GM19238 (cell line): ENCODE measurements at regions not wholly inside any gene's neighbourhood (a gene's known extent, or its start where the extent isn't known, plus 50 kb on each side); places are given as distances from the start of the nearest gene placed in this dataset.
"Not testable (repeated sequence)": the region's sequence is repeated elsewhere in the genome, so short reads cannot be mapped to it uniquely, and the experiment has no call there.

ENCODE experiments used
- DNase-seq: peaks from one replicate; pipeline ENCODE4 v3.0.0; 2011; ENCODE audit warnings: low spot score; ENCODE audit not compliant: insufficient read length

DNA sequence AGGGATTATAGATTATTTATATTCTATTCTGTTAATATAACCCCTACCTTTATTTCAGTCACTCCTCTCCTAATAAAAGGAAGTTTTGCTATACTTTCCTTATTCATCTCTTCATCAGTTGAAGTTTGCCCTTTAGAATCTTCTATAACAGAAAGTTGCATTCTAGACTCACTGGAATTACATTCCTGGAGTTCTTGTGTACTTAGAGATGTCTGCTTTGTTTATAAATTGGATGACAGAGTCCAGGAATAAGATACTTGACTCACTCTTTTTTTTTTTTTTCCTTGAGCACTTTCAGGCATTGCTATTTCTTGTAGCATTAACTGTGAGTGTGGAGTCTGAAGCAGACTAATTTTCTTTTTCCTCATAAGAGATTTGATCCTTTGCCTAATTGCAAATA, 640.8 kb downstream of the XPNPEP1 start:
- DNase-seq, result no peak

DNA sequence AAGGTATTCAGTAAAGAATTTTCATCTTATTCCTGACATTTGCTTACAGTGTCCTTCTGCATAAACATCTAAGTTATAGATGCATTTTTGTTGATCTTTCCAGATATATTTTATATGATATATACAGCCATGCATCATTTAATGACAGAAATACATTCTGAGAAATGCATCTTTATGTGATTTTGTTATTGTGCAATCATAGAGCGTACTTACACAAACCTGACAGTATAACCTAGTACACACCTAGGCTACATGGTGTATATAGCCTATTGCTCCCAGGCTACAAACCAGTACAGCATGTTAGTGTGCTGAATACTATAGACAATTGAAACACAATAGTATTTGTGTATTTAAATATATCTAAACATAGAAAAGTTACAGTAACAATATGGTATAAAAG, 642.0 kb downstream of the XPNPEP1 start:
- no peak for DNase-seq

DNA sequence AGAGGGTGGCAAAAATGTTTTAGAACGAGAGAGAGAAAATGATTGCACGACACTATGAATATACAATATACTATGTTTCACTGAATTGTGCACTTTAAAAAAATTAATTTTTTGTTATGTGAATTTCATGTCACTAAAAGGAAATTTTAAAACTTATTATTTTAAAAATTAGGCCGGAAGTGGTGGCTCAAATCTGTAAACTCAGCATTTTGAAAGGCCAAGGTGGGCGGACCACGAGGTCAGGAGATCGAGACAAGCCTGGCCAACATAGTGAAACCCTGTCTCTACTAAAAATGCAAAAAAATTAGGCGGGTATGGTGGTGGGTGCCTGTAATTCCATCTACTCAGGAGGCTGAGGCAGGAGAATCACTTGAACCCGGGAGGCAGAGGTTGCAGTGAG, 642.5 kb downstream of the XPNPEP1 start:
- no peak for DNase-seq

DNA sequence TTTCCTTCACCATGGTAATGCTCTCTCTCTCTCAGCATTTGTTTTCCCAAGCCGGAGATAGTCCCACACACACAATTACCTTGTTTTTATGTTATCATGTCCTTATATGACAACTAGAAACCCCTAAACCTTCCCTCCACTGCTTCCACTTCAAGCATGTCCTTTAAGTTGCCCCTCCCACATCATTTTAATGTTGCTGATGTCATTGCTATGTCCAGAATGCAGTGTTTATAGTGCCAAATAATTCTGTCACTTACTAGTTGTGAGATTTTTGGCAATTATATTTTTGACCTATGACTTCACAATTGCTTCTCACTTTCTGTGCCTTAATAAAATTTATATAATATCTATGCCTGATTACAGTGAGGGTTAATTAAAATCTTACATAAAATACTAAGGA, 645.9 kb downstream of the XPNPEP1 start:
- no peak for DNase-seq

DNA sequence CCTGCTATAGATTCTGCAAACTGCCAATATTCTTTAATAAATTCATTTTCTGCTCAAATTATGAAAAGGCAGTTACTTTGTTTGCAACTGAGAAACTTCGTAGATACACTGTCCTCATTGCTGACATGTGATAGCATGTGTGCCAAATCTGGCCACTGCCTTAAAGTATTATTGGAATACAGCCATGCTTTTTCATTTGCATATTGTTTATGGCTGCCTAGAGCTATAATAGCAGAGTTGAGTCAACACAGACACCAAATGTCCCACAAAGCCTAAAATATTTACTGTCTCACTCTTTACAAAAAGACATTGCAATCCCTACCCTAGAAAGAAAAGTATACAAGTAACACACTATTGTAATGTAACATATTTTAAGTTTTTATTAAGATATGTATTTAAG, 647.4 kb downstream of the XPNPEP1 start:
- no peak for DNase-seq

DNA sequence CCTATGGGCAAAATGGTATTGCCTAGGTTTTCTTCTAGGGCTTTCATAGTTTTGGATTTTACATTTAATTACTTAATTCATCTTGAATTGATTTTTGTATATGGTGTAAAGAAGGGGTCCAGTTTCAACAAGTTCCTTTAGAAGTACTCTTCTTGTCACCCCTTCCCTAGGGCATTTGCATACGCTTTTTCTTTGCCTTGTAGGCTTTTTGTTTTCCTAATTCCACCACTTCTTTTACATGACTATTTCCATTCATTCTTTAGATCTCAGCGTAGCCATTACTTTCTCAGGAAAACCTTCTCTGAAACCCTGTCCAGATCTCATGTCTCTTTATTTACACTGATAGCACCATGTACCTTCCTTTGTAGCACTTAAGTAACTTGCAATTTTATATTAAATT, 648.6 kb downstream of the XPNPEP1 start:
- no peak for DNase-seq

DNA sequence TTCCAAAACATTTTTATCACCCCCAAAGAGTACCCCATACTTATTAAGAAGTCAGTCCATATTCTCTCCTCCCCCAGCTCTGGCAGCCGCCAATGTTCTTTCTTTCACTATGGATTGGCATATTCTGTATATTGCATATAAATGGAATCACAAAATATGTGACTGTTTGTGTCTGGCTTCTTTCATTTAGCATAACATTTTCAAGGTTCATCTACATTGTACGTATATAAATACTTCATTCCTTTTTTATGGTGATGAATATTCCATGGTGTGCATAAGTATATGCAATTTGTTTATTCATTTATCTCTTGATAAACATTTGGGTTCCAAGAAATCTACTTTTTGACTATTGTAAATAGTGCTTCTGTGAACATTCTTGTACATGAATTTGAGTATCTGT, 653.1 kb downstream of the XPNPEP1 start:
- no peak for DNase-seq

DNA sequence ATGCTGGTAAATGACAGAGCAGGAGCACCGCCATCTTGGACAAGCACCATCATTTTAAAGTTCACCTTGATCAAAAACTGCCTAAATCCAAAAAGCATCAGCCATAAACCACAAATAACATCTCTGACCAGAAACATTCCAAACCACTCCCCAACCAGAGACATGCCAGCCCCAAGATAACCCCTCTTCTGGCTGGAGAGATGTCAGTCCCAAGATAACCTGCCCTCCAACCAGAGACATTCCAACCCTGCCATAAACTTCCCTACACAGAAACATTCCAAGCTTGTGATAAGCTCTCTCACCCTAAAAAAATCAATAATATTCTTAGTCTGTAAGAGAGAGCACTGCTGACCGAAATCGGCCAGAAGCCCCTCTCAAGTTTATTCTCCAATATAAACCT, 659.3 kb downstream of the XPNPEP1 start:
- DNase-seq, result no peak

DNA sequence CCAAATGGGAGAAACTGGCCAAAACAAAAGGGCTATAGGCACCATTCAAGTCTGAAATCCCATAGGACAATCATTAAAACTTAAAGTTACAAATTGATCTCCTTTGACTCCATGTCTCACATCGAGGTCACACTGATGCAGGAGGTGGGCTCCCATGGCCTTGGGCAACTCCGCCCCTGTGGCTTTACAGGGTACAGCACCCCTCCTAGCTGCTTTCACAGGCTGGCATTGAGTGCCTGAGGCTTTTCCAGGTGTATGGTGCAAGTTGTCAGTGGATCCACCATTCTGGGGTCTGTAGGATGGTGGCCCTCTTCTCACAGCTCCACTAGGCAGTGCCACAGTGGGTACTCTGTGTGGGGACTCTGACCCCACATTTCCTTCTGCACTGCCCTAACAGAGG, 662.1 kb downstream of the XPNPEP1 start:
- no peak for DNase-seq

DNA sequence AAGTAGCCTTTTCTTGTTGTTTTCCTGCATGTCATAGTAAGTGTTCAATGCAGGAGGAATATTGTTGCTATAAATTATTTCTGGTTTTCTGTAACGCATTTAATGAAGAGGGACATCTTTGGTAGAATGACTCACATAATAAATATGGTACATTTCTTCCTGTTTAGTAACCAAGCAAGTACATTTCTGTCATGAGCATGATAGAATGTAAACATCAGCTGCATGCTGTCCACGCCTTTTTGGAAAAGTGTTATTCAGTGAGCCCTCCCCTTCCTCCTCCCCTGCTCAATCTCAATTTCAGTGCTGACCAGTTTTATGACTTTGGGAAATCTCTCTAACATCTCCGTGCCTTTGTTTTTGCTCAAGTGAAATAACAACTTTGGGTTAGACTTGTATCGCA, 664.0 kb downstream of the XPNPEP1 start:
- DNase-seq, result no peak

DNA sequence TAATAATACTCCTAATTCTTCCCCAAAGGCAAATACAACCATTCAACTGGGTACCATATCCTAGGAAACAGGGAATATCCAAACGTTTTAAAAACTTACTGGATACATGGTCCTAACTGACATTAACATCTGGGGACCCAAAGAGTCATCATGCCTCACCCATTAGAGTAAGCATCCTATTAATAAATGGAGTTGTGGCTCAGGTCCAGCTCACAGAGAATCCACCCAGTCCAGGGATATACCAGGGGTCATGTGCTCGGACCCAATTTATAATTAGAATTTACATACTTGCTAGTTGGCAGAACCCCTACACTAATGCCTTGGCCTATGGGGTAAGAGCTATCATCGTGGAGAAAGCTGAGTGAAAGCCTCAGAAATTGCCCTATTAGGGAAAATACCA, 670.0 kb downstream of the XPNPEP1 start:
- no peak for DNase-seq

DNA sequence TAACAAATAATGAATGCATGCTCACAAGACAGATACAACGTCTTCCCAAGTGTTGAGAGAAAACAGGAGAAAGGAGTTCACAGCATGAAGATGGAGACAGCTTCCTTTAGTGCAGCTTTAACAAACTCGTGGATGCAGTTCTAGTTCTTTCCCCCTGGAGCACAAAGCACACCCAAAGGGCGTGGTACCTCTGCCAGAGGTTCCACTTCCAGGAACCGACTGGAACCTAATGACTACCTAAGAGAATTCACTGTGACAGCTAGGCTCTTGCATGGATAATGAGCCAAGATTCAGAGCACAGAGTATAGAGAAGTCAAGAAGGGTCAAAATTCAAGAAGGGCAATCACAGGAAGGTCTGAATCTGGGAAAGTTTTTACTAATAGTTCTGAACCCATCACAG, 673.2 kb downstream of the XPNPEP1 start:
- DNase-seq, result no peak

DNA sequence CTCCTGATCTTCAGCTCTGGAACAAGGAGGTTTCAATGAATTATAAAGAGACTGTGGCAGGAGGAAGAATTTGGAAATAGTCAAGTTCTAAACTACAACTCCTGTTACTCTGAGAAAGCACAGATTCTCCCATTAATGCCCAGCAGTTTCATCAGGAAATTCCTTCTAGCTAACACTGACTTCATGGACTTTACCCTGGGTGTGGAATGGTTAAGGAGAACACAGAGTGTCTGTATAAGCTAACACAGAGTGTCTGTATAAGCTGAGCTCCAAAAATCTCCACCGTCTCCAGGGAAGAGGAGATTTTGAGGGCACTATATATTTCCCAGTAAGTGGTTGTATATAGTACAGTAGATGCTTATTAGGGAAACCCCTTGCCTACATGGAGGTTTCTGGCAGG, 675.5 kb downstream of the XPNPEP1 start:
- no peak for DNase-seq

DNA sequence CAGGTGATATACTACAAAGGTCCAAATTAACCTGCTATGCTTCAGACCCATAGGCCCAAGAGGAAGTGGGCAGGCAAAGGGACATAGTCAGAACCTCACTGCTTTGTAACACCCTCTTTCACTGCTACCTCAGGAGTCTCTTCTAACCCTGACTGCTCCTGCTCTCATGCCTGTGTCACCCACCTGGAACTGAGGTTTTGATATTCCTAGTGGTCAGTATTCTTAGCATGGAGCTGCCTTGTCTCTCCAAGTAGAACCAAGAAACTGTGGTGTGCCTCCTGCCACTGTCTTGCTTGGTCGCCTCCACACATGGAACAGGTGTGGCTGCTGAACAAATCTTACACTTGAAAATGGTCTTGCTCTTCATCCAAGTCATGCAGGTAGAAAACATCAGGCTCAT, 677.5 kb downstream of the XPNPEP1 start:
- no peak for DNase-seq

DNA sequence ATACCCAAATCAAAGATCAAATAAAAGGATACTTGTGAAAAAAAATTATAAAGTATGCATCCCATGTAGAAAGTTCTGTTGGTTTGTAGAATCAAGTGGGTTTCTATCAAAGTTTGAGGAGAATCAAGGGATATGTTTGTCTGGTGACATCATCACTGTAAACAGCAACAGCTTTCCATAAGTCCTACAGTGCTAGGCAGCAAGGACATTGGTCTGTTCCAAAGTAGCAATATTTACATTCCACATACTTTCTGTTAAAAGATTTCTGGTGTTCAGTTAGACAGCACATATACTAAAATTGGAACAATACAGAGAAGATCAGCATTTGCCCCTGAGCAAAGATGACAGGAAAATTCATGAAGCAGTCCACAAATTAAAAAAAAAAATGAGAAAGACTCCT, 683.9 kb downstream of the XPNPEP1 start:
- no peak for DNase-seq

DNA sequence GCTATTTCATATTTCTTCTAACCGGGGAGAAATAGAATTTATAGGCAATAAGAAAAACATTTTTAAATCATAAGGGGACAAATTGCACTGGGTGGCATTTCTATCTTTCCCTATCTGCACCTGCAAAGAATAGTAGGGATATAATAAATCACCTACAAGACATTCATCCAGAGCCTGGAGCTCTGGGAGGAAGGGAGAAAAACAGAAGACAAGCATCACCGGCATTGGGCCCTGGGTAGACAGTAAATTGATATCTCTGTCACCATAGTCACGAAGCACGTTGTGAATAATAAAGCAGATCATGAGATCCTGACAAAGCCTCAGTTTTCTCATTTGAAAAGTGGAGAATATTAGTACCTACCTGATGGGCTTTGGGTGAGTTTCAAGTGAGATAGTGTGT, 685.6 kb downstream of the XPNPEP1 start:
- DNase-seq, result no peak

DNA sequence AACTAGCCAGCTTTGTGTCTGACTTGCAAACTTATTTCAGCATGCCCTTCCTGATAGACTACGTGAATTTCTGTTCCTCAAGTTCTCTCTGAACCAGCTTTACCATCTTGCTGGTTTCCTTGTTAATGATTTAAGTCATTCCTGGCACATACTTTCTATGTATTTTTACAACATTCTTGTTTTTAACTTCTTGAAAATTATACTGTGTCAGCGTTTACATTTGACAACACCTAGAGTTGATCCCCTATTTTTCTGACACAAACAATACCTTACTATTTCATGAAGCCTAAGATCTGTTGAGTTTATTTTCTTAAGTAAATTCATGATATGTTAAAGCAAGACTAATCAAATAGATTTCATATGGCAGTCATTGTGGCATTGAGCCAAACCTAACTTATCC, 686.3 kb downstream of the XPNPEP1 start:
- no peak for DNase-seq

DNA sequence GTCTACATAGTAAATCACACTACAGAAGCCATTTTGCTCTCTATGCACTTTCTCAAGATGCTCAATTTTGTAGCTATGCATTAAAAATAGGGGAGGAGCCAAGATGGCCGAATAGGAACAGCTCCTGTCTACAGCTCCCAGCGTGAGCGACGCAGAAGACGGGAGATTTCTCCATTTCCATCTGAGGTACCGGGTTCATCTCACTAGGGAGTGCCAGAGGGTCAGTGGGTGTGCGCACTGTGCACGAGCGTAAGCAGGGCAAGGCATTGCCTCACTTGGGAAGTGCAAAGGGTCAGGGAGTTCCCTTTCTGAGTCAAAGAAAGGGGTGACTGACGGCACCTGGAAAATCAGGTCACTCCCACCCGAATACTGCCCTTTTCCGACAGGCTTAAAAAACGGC, 699.8 kb downstream of the XPNPEP1 start:
- not testable (repeated sequence) for DNase-seq

DNA sequence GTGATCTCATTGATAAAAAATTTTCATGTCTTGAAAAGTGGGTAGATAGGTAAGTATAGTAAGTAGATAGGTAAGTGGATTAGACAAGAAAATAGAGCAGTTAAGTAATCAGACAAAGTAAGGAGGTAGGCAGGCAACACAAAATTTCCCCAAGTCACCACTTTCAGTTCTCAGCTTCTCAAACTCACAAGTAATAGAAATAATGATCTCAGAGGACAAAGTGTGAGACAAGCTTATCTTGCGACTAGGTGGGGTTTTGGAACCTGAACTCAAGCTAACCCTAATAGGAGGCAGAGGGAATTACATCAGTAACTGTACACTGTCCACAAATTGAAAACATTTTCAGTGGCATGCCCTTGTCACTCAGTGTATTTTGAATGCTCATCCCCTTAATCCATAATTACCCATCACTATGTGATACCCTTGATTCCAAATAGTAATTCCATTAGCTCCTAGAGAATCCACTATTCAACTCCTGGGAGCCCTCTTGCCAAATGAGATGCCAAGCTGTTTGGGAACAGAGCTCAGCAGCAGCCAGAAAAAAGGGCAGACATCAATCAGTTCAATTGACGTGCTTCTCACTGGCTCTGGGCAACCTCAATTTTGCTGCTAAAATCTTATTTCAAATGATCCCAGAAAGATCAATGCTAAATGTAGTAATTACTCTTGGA, 703.2 kb downstream of the XPNPEP1 start:
- no peak for DNase-seq

DNA sequence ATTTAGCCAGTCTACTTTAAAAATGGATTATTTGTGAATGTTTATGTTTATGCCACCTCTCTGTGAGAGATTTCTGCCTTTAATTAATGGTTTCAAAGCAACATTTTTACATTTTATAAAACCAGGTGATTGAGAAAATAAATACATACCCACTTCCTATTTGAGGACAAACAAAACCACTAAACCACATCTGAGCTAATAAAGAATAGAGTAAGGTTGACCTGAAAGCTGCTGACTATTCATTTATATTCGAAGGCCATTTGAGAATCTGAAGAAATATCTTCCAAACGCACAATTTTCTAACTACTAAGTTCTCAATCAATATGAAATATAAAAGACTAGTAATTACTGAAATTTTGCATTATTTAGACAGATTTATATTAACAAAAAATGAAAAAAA, 705.1 kb downstream of the XPNPEP1 start:
- DNase-seq, result no peak

DNA sequence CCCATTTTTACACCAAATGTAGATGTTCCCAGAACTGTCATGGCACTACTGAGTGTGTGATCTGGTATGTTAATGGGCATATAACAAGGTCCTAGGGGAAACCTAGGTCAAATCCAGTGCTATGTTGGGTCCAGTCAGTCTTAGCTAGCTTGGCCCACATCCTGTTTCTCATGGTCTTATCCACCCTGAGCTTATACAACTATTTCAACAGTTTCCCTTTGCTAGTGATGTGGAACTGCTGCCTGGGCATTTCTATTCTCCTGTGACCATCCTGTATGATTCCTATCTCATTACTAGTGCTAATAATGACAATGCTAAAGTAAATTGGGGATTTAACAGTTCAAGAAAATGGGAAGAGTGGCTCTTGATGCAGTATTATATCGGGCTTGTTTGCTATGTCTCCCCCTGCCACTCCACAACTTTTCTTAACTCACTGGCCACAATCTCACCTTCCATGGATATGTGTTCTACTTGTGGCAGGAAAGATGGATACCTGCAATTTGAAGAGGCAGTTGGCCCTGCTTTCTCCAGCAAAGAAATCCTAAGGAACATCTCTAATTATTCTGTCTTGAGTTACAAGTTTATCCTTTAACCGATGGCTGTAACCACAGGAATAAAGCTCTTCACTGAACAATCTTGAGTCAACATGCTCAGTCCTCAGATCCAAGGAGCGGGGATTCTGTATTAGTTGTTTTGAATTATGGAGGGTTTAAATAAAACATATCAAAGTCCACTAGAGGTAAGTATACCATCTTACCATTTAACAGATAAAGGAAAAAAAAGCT, 707.8 kb downstream of the XPNPEP1 start:
- DNase-seq, result no peak

DNA sequence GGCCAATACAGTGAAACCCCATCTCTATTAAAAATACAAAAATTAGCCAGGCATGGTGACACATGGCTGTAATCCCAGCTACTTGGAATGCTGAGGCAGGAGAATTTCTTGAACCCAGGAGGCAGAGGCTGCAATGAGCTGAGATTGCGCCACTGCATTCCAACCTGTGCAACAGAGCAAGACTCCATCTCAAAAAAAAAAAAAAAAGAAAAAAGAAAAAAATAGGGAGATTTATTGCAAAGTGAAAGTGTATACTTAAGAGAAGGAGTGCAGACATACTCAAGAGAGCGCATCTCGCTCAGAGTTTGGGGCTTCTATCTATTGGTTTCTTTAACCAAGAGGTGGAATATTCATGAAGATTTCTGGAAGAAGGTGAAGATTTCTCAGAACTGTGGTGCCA, 708.4 kb downstream of the XPNPEP1 start:
- not testable (repeated sequence) for DNase-seq

DNA sequence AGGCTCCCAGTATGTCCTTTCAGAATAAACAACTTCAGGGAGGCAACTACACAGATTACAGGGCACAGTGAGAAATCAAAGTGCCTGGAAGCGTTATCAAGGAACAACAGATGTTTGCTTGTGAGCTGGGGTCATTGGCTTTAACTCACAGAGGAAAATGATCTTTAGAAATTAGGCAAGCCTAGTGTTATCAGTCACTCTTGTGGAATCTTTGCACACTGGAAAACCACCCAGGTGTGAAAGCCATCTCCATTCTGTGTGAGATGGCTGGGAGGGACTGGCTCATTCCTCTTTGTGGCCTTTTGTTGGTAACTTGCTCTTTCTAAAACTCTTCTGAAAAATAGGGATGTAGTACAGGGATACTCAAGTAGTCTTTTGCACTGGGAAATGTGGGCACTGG, 716.0 kb downstream of the XPNPEP1 start:
- no peak for DNase-seq
